SU-DHL-6 (cell line): ENCODE measurements at regions not wholly inside any gene's neighbourhood (a gene's known extent, or its start where the extent isn't known, plus 50 kb on each side); places are given as distances from the start of the nearest gene placed in this dataset.

ENCODE experiments used
- H2AFZ ChIP-seq: fragments of 200-600 bp; sonication (generic); 2 replicates; pipeline ENCODE4 v1.6.1; 2014; ENCODE audit warnings: low read depth, mild to moderate bottlenecking, moderate library complexity, mixed read lengths, antibody characterized with exemption, low read length; ENCODE audit not compliant: severe bottlenecking
- H3F3A ChIP-seq: fragments of 200-600 bp; shearing (Covaris generic); 2 replicates; pipeline ENCODE4 v1.6.0; 2016; ENCODE audit warnings: antibody characterized with exemption, mild to moderate bottlenecking; ENCODE audit not compliant: insufficient read depth
- H3K27ac ChIP-seq: fragments of 200-600 bp; sonication (generic); 2 replicates; pipeline ENCODE4 v1.5.1; 2016; ENCODE audit warnings: low read depth, mild to moderate bottlenecking, low read length, moderate library complexity, mixed read lengths
- H3K27me3 ChIP-seq: fragments of 200-600 bp; sonication (generic), shearing (Covaris generic); 2 replicates; pipeline ENCODE4 v1.6.0; 2014; ENCODE audit warnings: mild to moderate bottlenecking, low read length
- H3K36me3 ChIP-seq: fragments of 200-600 bp; sonication (generic); 2 replicates; pipeline ENCODE4 v1.6.1; 2014; ENCODE audit warnings: mild to moderate bottlenecking, low read length, mixed read lengths
- H3K4me2 ChIP-seq: fragments of 300-600, 200-600 bp; shearing (Covaris generic), sonication (generic); 2 replicates; pipeline ENCODE4 v1.6.0; 2014; ENCODE audit warnings: low read length, low read depth, mild to moderate bottlenecking; ENCODE audit not compliant: poor library complexity, severe bottlenecking
- H3K4me3 ChIP-seq: fragments of 200-600 bp; sonication (generic); 2 replicates; pipeline ENCODE4 v1.5.1; 2014; ENCODE audit warnings: antibody characterized with exemption, low read length, mild to moderate bottlenecking, mixed read lengths; ENCODE audit not compliant: insufficient read depth, poor library complexity, severe bottlenecking
- H3K79me2 ChIP-seq: fragments of 200-600 bp; sonication (generic); 2 replicates; pipeline ENCODE4 v1.6.1; 2014; ENCODE audit warnings: mild to moderate bottlenecking, low read length, moderate library complexity; ENCODE audit not compliant: insufficient read depth
- H3K9ac ChIP-seq: fragments of 200-600 bp; sonication (generic); 2 replicates; pipeline ENCODE4 v1.7.0; 2014; ENCODE audit warnings: mild to moderate bottlenecking, low read length
- H3K9me2 ChIP-seq: fragments of 200-600 bp; sonication (generic); replicated peaks from 2 replicates; pipeline ENCODE4 v1.6.1; 2014; ENCODE audit warnings: low read length; ENCODE audit not compliant: insufficient read depth
- H3K9me3 ChIP-seq: fragments of 200-600 bp; sonication (generic); 2 replicates; pipeline ENCODE4 v1.6.1; 2014; ENCODE audit warnings: low read length, mixed read lengths; ENCODE audit not compliant: insufficient read depth
- H4K20me1 ChIP-seq: fragments of 200-600 bp; sonication (generic); 2 replicates; pipeline ENCODE4 v1.6.1; 2014; ENCODE audit warnings: low read depth, mild to moderate bottlenecking, antibody characterized with exemption, low read length, moderate library complexity, mixed read lengths
- CTCF ChIP-seq: fragments of 200-600 bp; sonication (generic); IDR thresholded peaks from one replicate; pipeline ENCODE4 v1.5.1; 2017; ENCODE audit warnings: antibody characterized with exemption, mild to moderate bottlenecking, low read length, moderate library complexity; ENCODE audit not compliant: insufficient read depth, poor library complexity, severe bottlenecking
- EZH2phosphoT487 ChIP-seq: fragments of 200-600 bp; sonication (generic), shearing (Covaris generic); conservative IDR thresholded peaks from 2 replicates; pipeline ENCODE4 v1.6.1; 2018; ENCODE audit warnings: mild to moderate bottlenecking, antibody characterized with exemption, low read length, moderate library complexity, mixed read lengths

- Histone ChIP-seq H3K79me2 (no peaks in the 10 kb centered on the region), H3K27ac (no peak overlapping the region), H3K9me3 (no peaks in the 10 kb centered on the region), H3K27me3 (no peaks in the 10 kb centered on the region), H3K36me3 (no peaks in the 10 kb centered on the region), H2AFZ (no peak overlapping the region), H3K9me2 (no peaks in the 10 kb centered on the region), H3F3A (no peaks in the 10 kb centered on the region), H3K4me2 (no peak overlapping the region), H4K20me1 (no peaks in the 10 kb centered on the region), H3K4me3 (no peak overlapping the region), H3K9ac (no peak overlapping the region)
- TF ChIP-seq EZH2phosphoT487 (no peak), CTCF (no peak)
These were observed 429.9 kb downstream of the NPHP4 start for GRCh38 chr1:5562331-5562730.

DNA sequence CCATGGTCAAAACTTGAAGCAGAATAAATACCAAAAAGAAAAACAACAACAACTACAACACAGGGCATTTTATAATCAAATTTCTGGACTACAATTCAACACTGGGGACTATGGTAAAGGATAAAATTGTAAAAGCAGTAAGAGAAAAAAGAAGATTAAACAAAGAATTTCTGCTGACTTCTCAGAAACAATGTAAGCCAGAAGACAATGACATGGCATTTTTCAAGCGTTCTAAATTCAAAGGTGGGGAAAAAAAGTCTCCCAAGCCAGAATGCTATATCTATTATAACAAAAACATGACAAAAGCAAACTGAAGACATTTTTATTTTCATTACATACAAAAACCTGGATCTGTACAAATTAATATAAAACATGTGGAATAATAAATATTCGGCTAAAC lies 433.1 kb downstream of the NPHP4 start:
- Histone ChIP-seq H3F3A (no peaks in the 10 kb centered on the region), H2AFZ (no peak overlapping the region), H3K27ac (no peak overlapping the region), H3K9me3 (no peaks in the 10 kb centered on the region), H3K27me3 (no peaks in the 10 kb centered on the region), H3K9ac (no peak overlapping the region), H3K79me2 (no peaks in the 10 kb centered on the region), H3K4me2 (no peak overlapping the region), H3K36me3 (no peaks in the 10 kb centered on the region), H4K20me1 (no peaks in the 10 kb centered on the region), H3K4me3 (no peak overlapping the region), H3K9me2 (no peaks in the 10 kb centered on the region)
- no peak for TF ChIP-seq CTCF
- TF ChIP-seq EZH2phosphoT487: no peak

GRCh38 chr1:5555853-5556252 lies 436.4 kb downstream of the NPHP4 start:
- Histone ChIP-seq H3K36me3 (no peaks in the 10 kb centered on the region), H3K79me2 (no peaks in the 10 kb centered on the region), H3F3A (no peaks in the 10 kb centered on the region), H3K9me2 (no peaks in the 10 kb centered on the region), H3K9me3 (no peaks in the 10 kb centered on the region), H3K27me3 (no peaks in the 10 kb centered on the region), H4K20me1 (no peaks in the 10 kb centered on the region), H3K9ac (no peak overlapping the region), H3K4me3 (no peak overlapping the region), H3K4me2 (no peak overlapping the region), H3K27ac (no peak overlapping the region), H2AFZ (no peak overlapping the region)
- TF ChIP-seq CTCF (no peak), EZH2phosphoT487 (no peak)

DNA sequence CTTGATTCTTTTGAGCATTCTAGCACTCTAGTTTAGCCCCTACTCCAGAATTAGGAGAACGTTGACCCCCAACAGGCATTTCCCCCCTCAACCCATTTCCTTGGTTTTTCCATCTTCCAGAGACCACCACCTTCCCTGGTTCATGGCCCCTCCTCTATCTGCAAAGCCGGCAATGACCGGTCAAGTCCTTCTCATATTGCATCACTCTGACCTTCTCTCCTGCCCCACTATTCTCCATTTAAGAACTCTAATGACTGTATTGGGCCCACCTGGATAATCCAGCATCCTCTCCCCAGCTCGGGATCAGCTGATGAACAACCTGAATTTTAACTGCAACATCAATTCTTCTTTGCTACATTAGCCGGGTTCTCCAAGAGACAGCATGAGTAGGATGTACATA lies 437.4 kb downstream of the NPHP4 start:
- Histone ChIP-seq H3K79me2 (no peaks in the 10 kb centered on the region), H2AFZ (no peak overlapping the region), H3K36me3 (no peaks in the 10 kb centered on the region), H3F3A (no peaks in the 10 kb centered on the region), H3K27ac (no peak overlapping the region), H4K20me1 (no peaks in the 10 kb centered on the region), H3K9ac (no peak overlapping the region), H3K4me2 (no peak overlapping the region), H3K9me2 (no peaks in the 10 kb centered on the region), H3K4me3 (no peak overlapping the region), H3K27me3 (no peaks in the 10 kb centered on the region), H3K9me3 (no peaks in the 10 kb centered on the region)
- TF ChIP-seq EZH2phosphoT487 (no peak), CTCF (no peak)
